Right lobe of liver (tissue), 6 donors: ENCODE measurements at regions not wholly inside any gene's neighbourhood (a gene's known extent, or its start where the extent isn't known, plus 50 kb on each side); places are given as distances from the start of the nearest gene placed in this dataset.

Experiments used
- ATAC-seq, 4 donors: fragments of 200-7000 bp; cut with Tn5 transposase; one replicate each; pipeline ENCODE4 v1.9.1; 2020; ENCODE audit warnings: mild to moderate bottlenecking in 4 of 4, moderate library complexity in 4 of 4
- DNase-seq, 3 donors: peaks; one replicate each; pipeline ENCODE4 v3.0.0-alpha.2; 2020
- H3K27ac ChIP-seq, 3 donors: fragments of 200-600 bp; one replicate each; pipeline ENCODE4 v1.8.0; 2022
- H3K27me3 ChIP-seq, 2 donors: fragments of 200-600 bp; one replicate each; pipeline ENCODE4 v1.8.0; 2022
- H3K36me3 ChIP-seq, 4 donors: fragments of 200-600 bp; sonication (generic) in 1 of 4; one replicate each; pipeline versions ENCODE4 v1.5.1 to v1.8.0; 2017 to 2022; ENCODE audit warnings: control low read depth in 1 of 4
- H3K4me1 ChIP-seq, 4 donors: fragments of 200-600 bp; sonication (generic) in 1 of 4; one replicate each; pipeline versions ENCODE4 v1.5.1 to v1.8.0; 2017 to 2022; ENCODE audit warnings: control low read depth in 1 of 4
- H3K4me3 ChIP-seq, 3 donors: fragments of 200-600 bp; one replicate each; pipeline ENCODE4 v1.8.0; 2022
- H3K9me3 ChIP-seq, 4 donors: fragments of 200-600 bp; sonication (generic) in 1 of 4; one replicate each; pipeline versions ENCODE4 v1.5.1 to v1.8.0; 2017 to 2022; ENCODE audit warnings: control low read depth in 1 of 4
- CTCF ChIP-seq, 4 donors: fragments of 200-600 bp in 3 of 4; fragments of 450-650 bp in 1 of 4; IDR thresholded peaks; one replicate each; pipeline versions ENCODE4 v1.5.1 to v1.8.0; 2016 to 2022; ENCODE audit warnings: antibody characterized with exemption in 4 of 4, mild to moderate bottlenecking in 2 of 4
- POLR2A ChIP-seq: fragments of 450-650 bp; IDR thresholded peaks from one replicate; pipeline ENCODE4 v1.6.1; 2017; ENCODE audit warnings: antibody characterized with exemption, mild to moderate bottlenecking
- WGBS: methylation state at CpG from one replicate; pipeline ENCODE4 v1.1.6; 2018; ENCODE audit warnings: low coverage, low lambda C conversion rate; ENCODE audit not compliant: insufficient coverage; ENCODE audit errors: missing lambda C conversion rate; 5-methylcytosine and 5-hydroxymethylcytosine counted together
- intact Hi-C, 2 donors: fragments of 100-400 bp; cut with DNase I; formaldehyde crosslinking; loops; one replicate each; pipeline versions ENCODE4 v1.11.2 to v1.14.1; 2022
- donor health status: DM: no; HTN: yes; CAD: no.
- donor health status: DM: no; HTN: no; CAD: no.
- donor health status: DM: no; HTN: no; CAD: no.
- donor health status: DM: no; HTN: yes; CAD: no.
- donor health status: DM: no; HTN: yes; CAD: no.

DNA sequence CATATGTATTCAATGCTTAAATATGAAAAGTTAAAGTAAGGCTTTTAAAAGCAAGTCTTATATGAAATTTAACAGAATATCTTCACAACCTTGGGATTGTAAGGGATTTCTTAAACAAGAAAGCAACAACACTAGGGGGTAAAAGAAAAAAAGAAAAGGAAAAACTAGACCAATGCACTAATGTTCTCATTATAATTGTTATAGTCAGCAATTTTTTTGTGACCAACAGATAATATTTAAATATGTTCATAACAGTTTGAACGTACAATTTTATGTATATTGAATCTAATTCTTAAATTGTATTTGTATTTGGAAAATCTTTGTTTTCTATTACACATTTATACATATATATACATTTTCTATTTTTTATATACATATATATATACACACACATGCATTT lies 1397.8 kb upstream of the ADGRB3 start:
- Histone ChIP-seq H3K27ac (no peak overlapping the region), H3K9me3 (no peaks in the 10 kb centered on the region), H3K36me3 (no peaks in the 10 kb centered on the region), H3K4me3 (no peak overlapping the region), H3K4me1 (no peaks in the 10 kb centered on the region), H3K27me3 (no peaks in the 10 kb centered on the region)
- ATAC-seq (no peak), DNase-seq (no peak)
- WGBS = 30% methylated on average over 1 of the region's 1 CpG
- intact Hi-C loops = no loop called here
- TF ChIP-seq CTCF (IDR thresholded peaks at IDR 0.05) (no peak), POLR2A (no peak)

GRCh38 chr6:67231092-67231491 lies 1404.0 kb upstream of the ADGRB3 start:
- Histone ChIP-seq H3K9me3 (no peaks in the 10 kb centered on the region), H3K27me3 (no peaks in the 10 kb centered on the region), H3K4me3 (no peak overlapping the region), H3K36me3 (no peaks in the 10 kb centered on the region), H3K4me1 (no peaks in the 10 kb centered on the region), H3K27ac (no peak overlapping the region)
- WGBS = 63% methylated on average over 1 of the region's 1 CpG
- intact Hi-C loops = no loop called here
- no peak for ATAC-seq
- TF ChIP-seq POLR2A (no peak), CTCF (IDR thresholded peaks at IDR 0.05) (no peak)
- no peak for DNase-seq

GRCh38 chr6:67224989-67225388 lies 1410.1 kb upstream of the ADGRB3 start:
- Histone ChIP-seq H3K4me3 (no peak overlapping the region), H3K4me1 (no peaks in the 10 kb centered on the region), H3K36me3 (no peaks in the 10 kb centered on the region), H3K9me3 (no peaks in the 10 kb centered on the region), H3K27ac (no peak overlapping the region), H3K27me3 (no peaks in the 10 kb centered on the region)
- ATAC-seq = no peak
- no peak for DNase-seq
- intact Hi-C loops = no loop called here
- TF ChIP-seq POLR2A (no peak), CTCF (IDR thresholded peaks at IDR 0.05) (no peak)
- 29% methylated on average over 1 of the region's 1 CpG for WGBS

GRCh38 chr6:67221226-67221625 lies 1413.9 kb upstream of the ADGRB3 start:
- no peak overlapping the region for H3K27ac ChIP-seq
- no peaks in the 10 kb centered on the region for H3K36me3 ChIP-seq
- intact Hi-C loops = no loop called here
- no peaks in the 10 kb centered on the region for H3K9me3 ChIP-seq
- DNase-seq (no peak), ATAC-seq (no peak)
- no peak overlapping the region for H3K4me3 ChIP-seq
- 48% methylated on average over 3 of the region's 3 CpGs for WGBS
- H3K27me3 ChIP-seq = no peaks in the 10 kb centered on the region
- no peak for TF ChIP-seq CTCF (IDR thresholded peaks at IDR 0.05)
- no peak for TF ChIP-seq POLR2A
- no peaks in the 10 kb centered on the region for H3K4me1 ChIP-seq

GRCh38 chr6:67219346-67219745 lies 1415.7 kb upstream of the ADGRB3 start:
- Histone ChIP-seq H3K9me3 (no peaks in the 10 kb centered on the region), H3K4me1 (no peaks in the 10 kb centered on the region), H3K27me3 (no peaks in the 10 kb centered on the region), H3K4me3 (no peak overlapping the region), H3K27ac (no peak overlapping the region), H3K36me3 (no peaks in the 10 kb centered on the region)
- intact Hi-C loops = no loop called here
- WGBS = 89% methylated on average over 2 of the region's 2 CpGs
- DNase-seq (no peak), ATAC-seq (no peak)
- TF ChIP-seq POLR2A (no peak), CTCF (IDR thresholded peaks at IDR 0.05) (no peak)
